ENCODE measurements at regions not wholly inside any gene's neighbourhood (a gene's known extent, or its start where the extent isn't known, plus 50 kb on each side); places are given as distances from the start of the nearest gene placed in this dataset.

- Mint-ChIP-seq H3K4me3 (no peak overlapping the region), H3K27me3 (ENCODE audit: low read depth) (peaks cover 4% of the 10 kb centered on the region), H3K27ac (peak overlapping the region; percentile 15 to 64 (median 34)), H3K4me1 (peaks cover 24% of the 10 kb centered on the region), H3K9me3 (peaks cover 3% of the 10 kb centered on the region), H3K36me3 (ENCODE audit: low read depth) (no peaks in the 10 kb centered on the region)
- TF ChIP-seq CTCF (IDR thresholded peaks at IDR 0.05; ENCODE audit: unreplicated experiment in 3 of 3), result no peak
These were observed 107.4 kb downstream of the KCTD12 start for GRCh38 chr13:76778853-76779252.

GRCh38 chr13:76777096-76777495, 109.1 kb downstream of the KCTD12 start:
- Mint-ChIP-seq H3K4me1 (peaks cover 34% of the 10 kb centered on the region), H3K36me3 (ENCODE audit: low read depth) (no peaks in the 10 kb centered on the region), H3K9me3 (peaks cover 3% of the 10 kb centered on the region), H3K27me3 (ENCODE audit: low read depth) (peaks cover 4% of the 10 kb centered on the region), H3K4me3 (no peak overlapping the region), H3K27ac (no peak overlapping the region)
- TF ChIP-seq CTCF (IDR thresholded peaks at IDR 0.05; ENCODE audit: unreplicated experiment in 3 of 3), result no peak

GRCh38 chr13:76775088-76775740, 111.0 kb downstream of the KCTD12 start:
- H3K27me3 Mint-ChIP-seq (ENCODE audit: low read depth), result peaks cover 4% of the 10 kb centered on the region
- TF ChIP-seq CTCF (IDR thresholded peaks at IDR 0.05; ENCODE audit: unreplicated experiment in 3 of 3), result no peak
- peak overlapping the region; percentile 39 to 79 (median 44) for H3K27ac Mint-ChIP-seq
- no peak overlapping the region for H3K4me3 Mint-ChIP-seq
- H3K36me3 Mint-ChIP-seq (ENCODE audit: low read depth), result no peaks in the 10 kb centered on the region
- peaks cover 38% of the 10 kb centered on the region for H3K4me1 Mint-ChIP-seq
- no peaks in the 10 kb centered on the region for H3K9me3 Mint-ChIP-seq

- Mint-ChIP-seq H3K27me3 (ENCODE audit: low read depth) (no peaks in the 10 kb centered on the region), H3K36me3 (ENCODE audit: low read depth) (no peaks in the 10 kb centered on the region), H3K4me1 (peaks cover 39% of the 10 kb centered on the region), H3K9me3 (no peaks in the 10 kb centered on the region), H3K4me3 (peak overlapping the region in 1 of 3 experiments; percentile 13), H3K27ac (peak overlapping the region; percentile 79 to 96 (median 88))
- no peak for TF ChIP-seq CTCF (IDR thresholded peaks at IDR 0.05; ENCODE audit: unreplicated experiment in 3 of 3)
These were observed 112.6 kb downstream of the KCTD12 start for GRCh38 chr13:76773448-76774094.

GRCh38 chr13:76772241-76772640, 114.0 kb downstream of the KCTD12 start:
- H3K27ac Mint-ChIP-seq, result peak overlapping the region; percentile 34 to 88 (median 79)
- no peak overlapping the region for H3K4me3 Mint-ChIP-seq
- H3K27me3 Mint-ChIP-seq (ENCODE audit: low read depth), result no peaks in the 10 kb centered on the region
- peaks cover 41% of the 10 kb centered on the region for H3K4me1 Mint-ChIP-seq
- no peak for TF ChIP-seq CTCF (IDR thresholded peaks at IDR 0.05; ENCODE audit: unreplicated experiment in 3 of 3)
- no peaks in the 10 kb centered on the region for H3K36me3 Mint-ChIP-seq (ENCODE audit: low read depth)
- H3K9me3 Mint-ChIP-seq, result no peaks in the 10 kb centered on the region
